ENCODE measurements at regions not wholly inside any gene's neighbourhood (a gene's known extent, or its start where the extent isn't known, plus 50 kb on each side); places are given as distances from the start of the nearest gene placed in this dataset.

- DNase-seq (ENCODE audit: low spot score), result no peak
- H3K27ac ChIP-seq, result no peak overlapping the region
- TF ChIP-seq CTCF (conservative IDR thresholded peaks at IDR 0.05; ENCODE audit: low read depth), result peak; percentile 14; the same call in 1 of the 2 replicates
- CTCF ChIA-PET, result no interaction called here
- POLR2A ChIA-PET (ENCODE audit: low non-redundant PET), result no interaction called here
These were observed 317.0 kb upstream of the ADCY2 start for GRCh38 chr5:7078901-7079300.

GRCh38 chr5:7080501-7080900, 315.4 kb upstream of the ADCY2 start:
- TF ChIP-seq CTCF (conservative IDR thresholded peaks at IDR 0.05; ENCODE audit: low read depth), result no peak
- no peak overlapping the region for H3K27ac ChIP-seq
- no peak for DNase-seq (ENCODE audit: low spot score)
- POLR2A ChIA-PET (ENCODE audit: low non-redundant PET), result no interaction called here
- CTCF ChIA-PET, result no interaction called here

GRCh38 chr5:7087719-7088297, 308.1 kb upstream of the ADCY2 start:
- no peak for TF ChIP-seq CTCF (conservative IDR thresholded peaks at IDR 0.05; ENCODE audit: low read depth)
- CTCF ChIA-PET, result no interaction called here
- DNase-seq (ENCODE audit: low spot score), result no peak
- POLR2A ChIA-PET (ENCODE audit: low non-redundant PET), result no interaction called here
- H3K27ac ChIP-seq, result no peak overlapping the region

- CTCF ChIA-PET, result no interaction called here
- TF ChIP-seq CTCF (conservative IDR thresholded peaks at IDR 0.05; ENCODE audit: low read depth), result no peak
- H3K27ac ChIP-seq, result no peak overlapping the region
- POLR2A ChIA-PET (ENCODE audit: low non-redundant PET), result no interaction called here
- no peak for DNase-seq (ENCODE audit: low spot score)
These were observed 307.1 kb upstream of the ADCY2 start for GRCh38 chr5:7088849-7089248.

GRCh38 chr5:7094626-7095025, 301.3 kb upstream of the ADCY2 start:
- TF ChIP-seq CTCF (conservative IDR thresholded peaks at IDR 0.05; ENCODE audit: low read depth), result no peak
- ChIA-PET POLR2A (ENCODE audit: low non-redundant PET) (no interaction called here), CTCF (no interaction called here)
- no peak for DNase-seq (ENCODE audit: low spot score)
- no peak overlapping the region for H3K27ac ChIP-seq

- DNase-seq (ENCODE audit: low spot score), result no peak
- no peak for TF ChIP-seq CTCF (conservative IDR thresholded peaks at IDR 0.05; ENCODE audit: low read depth)
- ChIA-PET POLR2A (ENCODE audit: low non-redundant PET) (no interaction called here), CTCF (no interaction called here)
- H3K27ac ChIP-seq, result no peak overlapping the region
These were observed 299.6 kb upstream of the ADCY2 start for GRCh38 chr5:7096294-7096693.

GRCh38 chr5:7105358-7105757, 290.6 kb upstream of the ADCY2 start:
- POLR2A ChIA-PET (ENCODE audit: low non-redundant PET), result no interaction called here
- CTCF ChIA-PET, result no interaction called here
- TF ChIP-seq CTCF (conservative IDR thresholded peaks at IDR 0.05; ENCODE audit: low read depth), result no peak
- H3K27ac ChIP-seq, result no peak overlapping the region
- no peak for DNase-seq (ENCODE audit: low spot score)

Measured in RWPE1 (cell line).